Heart right ventricle (tissue), 16 donors: ENCODE measurements at regions not wholly inside any gene's neighbourhood (a gene's known extent, or its start where the extent isn't known, plus 50 kb on each side); places are given as distances from the start of the nearest gene placed in this dataset.

Source experiments
- ATAC-seq, 8 donors: fragments of 200-7000 bp; cut with Tn5 transposase; one replicate each; pipeline ENCODE4 v1.9.1; 2020; ENCODE audit warnings: mild to moderate bottlenecking in 8 of 8, moderate library complexity in 8 of 8, moderate number of reproducible peaks in 1 of 8
- DNase-seq, 2 donors: peaks; one replicate each; pipeline ENCODE4 v3.0.0-alpha.2; 2020
- H3K27ac ChIP-seq, 10 donors: fragments of 200-600 bp; sonication (generic) in 2 of 10; one replicate each; pipeline versions ENCODE4 v1.5.0 to v1.8.0; 2020 to 2022; ENCODE audit warnings: mild to moderate bottlenecking in 3 of 10
- H3K27me3 ChIP-seq, 7 donors: fragments of 200-600 bp; one replicate each; pipeline ENCODE4 v1.8.0; 2021 to 2022; ENCODE audit warnings: mild to moderate bottlenecking in 2 of 7
- H3K36me3 ChIP-seq, 9 donors: fragments of 200-600 bp; sonication (generic) in 1 of 9; one replicate each; pipeline versions ENCODE4 v1.5.0 to v1.8.0; 2020 to 2022; ENCODE audit warnings: mild to moderate bottlenecking in 2 of 9
- H3K4me1 ChIP-seq, 9 donors: fragments of 200-600 bp; sonication (generic) in 1 of 9; one replicate each; pipeline versions ENCODE4 v1.5.0 to v1.8.0; 2020 to 2022; ENCODE audit warnings: mild to moderate bottlenecking in 4 of 9
- H3K4me3 ChIP-seq, 10 donors: fragments of 200-600 bp; sonication (generic) in 2 of 10; one replicate each; pipeline versions ENCODE4 v1.5.0 to v1.8.0; 2020 to 2022; ENCODE audit warnings: mild to moderate bottlenecking in 7 of 10, moderate library complexity in 2 of 10
- H3K9me3 ChIP-seq, 11 donors: fragments of 200-600 bp in 10 of 11; sonication (generic) in 2 of 11; one replicate each; pipeline versions ENCODE4 v1.5.0 to v1.8.0; 2013 to 2022; ENCODE audit warnings: mild to moderate bottlenecking in 2 of 11, control low read depth in 1 of 11, moderate library complexity in 1 of 11
- WGBS, 2 donors: extraction: QIAGEN DNeasy Blood & Tissue Kit; methylation state at CpG; one replicate each; pipeline ENCODE4 v1.1.7; 2013; ENCODE audit warnings: inconsistent platforms in 1 of 2; 5-methylcytosine and 5-hydroxymethylcytosine counted together
- intact Hi-C, 10 donors: fragments of 100-400 bp; cut with DNase I; formaldehyde crosslinking; loops; one replicate each; pipeline versions ENCODE4 v1.11.1 to v1.14.2; 2022
- TF ChIP-seq, protein P1 (sequence below), 9 donors: fragments of 200-600 bp; sonication (generic) in 2 of 9; IDR thresholded peaks; one replicate each; pipeline versions ENCODE4 v1.5.0 to v1.8.0; 2021 to 2022; ENCODE audit warnings: antibody characterized with exemption in 9 of 9, mild to moderate bottlenecking in 5 of 9, moderate library complexity in 1 of 9
- donor health status: Arrhythmogenic right ventricular cardiomyopathy.
- donor health status: ischemic (EF 13 %, LVEDD 7.1; RV severe dilation, severe dysfunction).
- donor health status: healthy with polysubstance abuse.
- donor health status: DM: no; HTN: yes; CAD: no.
- donor health status: DM: no; HTN: no; CAD: no.
- donor health status: ischemic (EF 25% LVEDD 6.9; RV normal size, moderate dysfunction).
- donor health status: ischemic (EF 25% LVEDD 5.7; RV mildly dilated, moderate dysfunction).
- donor health status: healthy.
- donor health status: DM: yes; HTN: yes; CAD: no.
- donor health status: Ischemic cardiomyopathy.
- donor health status: ischemic (EF 35%, LVEDD 5.7; RV mildly dilated, moderate dysfunction).
- donor health status: nonischemic (EF 11% LVEDD 7.7; RV severe dilation, severe dysfunction).
- donor health status: DM: yes; HTN: yes; CAD: no.
- donor health status: PGD.
- donor health status: ischemic (EF 29% LVEDD 5.4; RV normal size, mild dysfunction).
- donor health status: nonischemic (EF 23%, LVEDD 6.1; RV moderate dilation, normal function).

DNA sequence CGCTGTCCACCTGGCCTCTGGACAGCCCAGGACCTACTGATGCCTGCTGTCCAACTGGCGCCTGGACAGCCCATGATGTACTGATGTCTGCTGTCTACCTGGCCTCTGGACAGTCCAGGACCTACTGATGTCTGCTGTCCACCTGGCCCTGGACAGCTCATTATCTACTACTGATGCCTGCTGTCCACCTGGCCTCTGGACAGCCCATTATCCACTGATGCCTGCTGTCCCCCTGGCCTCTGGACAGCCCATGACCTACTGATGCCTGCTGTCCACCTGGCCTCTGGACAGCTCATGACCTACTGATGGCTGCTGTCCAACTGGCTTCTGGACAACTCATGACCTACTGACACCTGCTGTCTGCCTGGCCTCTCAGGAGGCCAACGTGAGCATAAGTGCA, 208.1 kb downstream of the TEX29 start:
- H3K27ac ChIP-seq, result no peak overlapping the region
- H3K36me3 ChIP-seq, result no peaks in the 10 kb centered on the region
- no peak for ATAC-seq
- H3K27me3 ChIP-seq, result peaks cover 0 to 53% (median 42%) of the 10 kb centered on the region in 7 donors
- 97 to 98% methylated on average over 3 of the region's 3 CpGs for WGBS, 2 donors
- TF ChIP-seq, protein P1, sequence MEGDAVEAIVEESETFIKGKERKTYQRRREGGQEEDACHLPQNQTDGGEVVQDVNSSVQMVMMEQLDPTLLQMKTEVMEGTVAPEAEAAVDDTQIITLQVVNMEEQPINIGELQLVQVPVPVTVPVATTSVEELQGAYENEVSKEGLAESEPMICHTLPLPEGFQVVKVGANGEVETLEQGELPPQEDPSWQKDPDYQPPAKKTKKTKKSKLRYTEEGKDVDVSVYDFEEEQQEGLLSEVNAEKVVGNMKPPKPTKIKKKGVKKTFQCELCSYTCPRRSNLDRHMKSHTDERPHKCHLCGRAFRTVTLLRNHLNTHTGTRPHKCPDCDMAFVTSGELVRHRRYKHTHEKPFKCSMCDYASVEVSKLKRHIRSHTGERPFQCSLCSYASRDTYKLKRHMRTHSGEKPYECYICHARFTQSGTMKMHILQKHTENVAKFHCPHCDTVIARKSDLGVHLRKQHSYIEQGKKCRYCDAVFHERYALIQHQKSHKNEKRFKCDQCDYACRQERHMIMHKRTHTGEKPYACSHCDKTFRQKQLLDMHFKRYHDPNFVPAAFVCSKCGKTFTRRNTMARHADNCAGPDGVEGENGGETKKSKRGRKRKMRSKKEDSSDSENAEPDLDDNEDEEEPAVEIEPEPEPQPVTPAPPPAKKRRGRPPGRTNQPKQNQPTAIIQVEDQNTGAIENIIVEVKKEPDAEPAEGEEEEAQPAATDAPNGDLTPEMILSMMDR (IDR thresholded peaks at IDR 0.05), result no peak
- H3K4me1 ChIP-seq, result peaks cover 0 to 12% (median 0%) of the 10 kb centered on the region in 9 donors
- no peak for DNase-seq
- no peaks in the 10 kb centered on the region for H3K9me3 ChIP-seq
- H3K4me3 ChIP-seq, result no peak overlapping the region
- intact Hi-C loops, result no loop called here

DNA sequence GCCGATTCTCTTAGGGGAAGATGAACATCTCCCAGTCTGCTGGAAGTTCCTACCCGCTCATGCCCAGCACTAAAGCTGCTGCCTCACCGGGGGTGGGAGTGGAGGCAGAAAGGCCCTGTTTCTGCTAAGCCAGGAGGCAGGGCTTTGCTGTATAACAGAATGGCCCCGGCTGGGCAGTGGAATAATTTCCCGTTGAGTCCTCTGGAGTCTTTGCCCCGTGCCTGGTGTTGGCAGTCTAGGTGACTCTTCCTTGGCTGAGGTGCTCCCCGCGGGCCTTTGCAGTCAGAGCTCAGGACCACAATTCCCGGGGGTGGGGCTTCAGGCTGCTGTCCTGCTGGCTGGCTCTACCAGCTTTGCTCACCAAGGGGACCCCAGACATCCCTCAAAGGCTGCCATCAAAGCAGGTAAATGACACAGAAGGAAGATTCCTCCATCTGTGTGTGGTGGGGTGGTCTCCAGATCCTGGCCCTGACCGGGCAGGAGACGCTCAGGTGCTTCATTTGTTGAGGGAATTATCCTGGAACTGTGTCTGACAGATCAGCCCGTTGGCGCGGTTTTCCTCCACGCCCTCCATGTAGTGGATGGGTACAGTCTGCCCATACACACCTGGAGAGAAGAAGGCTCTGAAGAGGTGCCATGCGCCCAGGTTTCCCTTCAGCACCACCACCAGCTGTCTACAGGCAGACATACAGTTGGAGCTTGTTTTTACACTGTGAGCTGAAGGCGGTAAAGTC, 209.9 kb downstream of the TEX29 start:
- H3K27me3 ChIP-seq, result peaks cover 0 to 69% (median 60%) of the 10 kb centered on the region in 7 donors
- H3K27ac ChIP-seq, result no peak overlapping the region
- no peaks in the 10 kb centered on the region for H3K9me3 ChIP-seq
- DNase-seq (no peak), ATAC-seq (no peak)
- TF ChIP-seq, protein P1 (IDR thresholded peaks at IDR 0.05), result no peak
- WGBS, 2 donors, result 84 to 86% methylated on average over 17 of the region's 17 CpGs
- H3K4me3 ChIP-seq, result no peak overlapping the region
- H3K4me1 ChIP-seq, result peaks cover 0 to 12% (median 0%) of the 10 kb centered on the region in 9 donors
- H3K36me3 ChIP-seq, result no peaks in the 10 kb centered on the region
- intact Hi-C loops, result loop anchor here in 3 of 10 donors (5.0 to 10.0 kb wide), 2 partner anchors 912 to 914 kb away; no protein-coding TSS in a partner anchor

DNA sequence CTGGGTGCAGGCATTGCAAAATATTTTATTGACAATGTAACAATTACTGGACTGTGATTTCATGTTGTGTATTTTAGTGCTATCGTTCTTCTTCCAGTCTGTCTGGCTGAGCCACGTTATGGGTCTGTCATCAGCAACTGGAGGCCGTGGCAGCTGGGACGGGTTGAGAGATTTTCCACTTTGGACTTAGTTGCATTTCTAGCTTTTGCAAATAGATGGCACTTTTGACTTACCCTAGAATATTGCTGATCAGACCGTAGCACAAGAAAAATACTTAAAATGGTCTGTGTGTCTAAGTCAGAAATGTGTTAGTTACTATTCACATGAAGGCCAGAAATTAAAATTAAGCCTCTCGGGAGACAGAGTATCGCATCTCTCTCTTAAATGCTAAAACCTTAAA, 211.1 kb downstream of the TEX29 start:
- WGBS, 2 donors, result 29 to 34% methylated on average over 7 of the region's 7 CpGs

DNA sequence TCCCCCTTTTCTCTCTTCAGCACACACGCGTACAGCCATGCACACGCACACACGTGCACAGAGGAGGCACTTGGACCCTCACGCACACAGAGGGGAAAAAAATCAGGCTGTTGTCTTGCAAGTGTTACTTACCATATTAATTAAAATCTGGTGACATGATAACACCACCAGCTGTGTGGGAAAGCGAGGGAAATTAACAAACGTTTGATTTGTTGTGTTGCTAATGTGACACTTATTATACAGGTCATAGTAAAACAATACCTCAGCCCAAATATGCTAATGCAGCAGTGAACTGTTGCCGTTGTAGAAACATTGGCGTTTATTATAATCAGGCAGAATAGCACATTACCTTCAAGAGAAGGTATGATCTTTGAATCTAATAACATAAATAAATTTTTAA, 211.7 kb downstream of the TEX29 start:
- TF ChIP-seq, protein P1 (IDR thresholded peaks at IDR 0.05), result no peak
- 39 to 48% methylated on average over 9 of the region's 9 CpGs for WGBS, 2 donors
- no peak for ATAC-seq

More for the DNA sequence above, 211.1 kb downstream of the TEX29 start:
- TF ChIP-seq, protein P1 (IDR thresholded peaks at IDR 0.05), result peak in 6 of 9 donors; percentile 27 to 58 (median 40)
- no peak overlapping the region for H3K4me3 ChIP-seq
- DNase-seq, result no peak
- H3K27ac ChIP-seq, result no peak overlapping the region
- no peaks in the 10 kb centered on the region for H3K36me3 ChIP-seq
- intact Hi-C loops, result loop anchor here in 3 of 10 donors (5.0 to 10.0 kb wide), 2 partner anchors 911 to 913 kb away; no protein-coding TSS in a partner anchor
- peaks cover 0 to 77% (median 72%) of the 10 kb centered on the region in 7 donors for H3K27me3 ChIP-seq
- ATAC-seq, result peak in 2 of 8 donors; percentile 38 to 52
- peaks cover 0 to 12% (median 0%) of the 10 kb centered on the region in 9 donors for H3K4me1 ChIP-seq
- H3K9me3 ChIP-seq, result no peaks in the 10 kb centered on the region

More for the DNA sequence above, 211.7 kb downstream of the TEX29 start:
- Histone ChIP-seq H3K9me3 (no peaks in the 10 kb centered on the region), H3K4me1 (peaks cover 0 to 11% (median 0%) of the 10 kb centered on the region in 9 donors), H3K4me3 (no peak overlapping the region), H3K27me3 (peaks cover 0 to 82% (median 78%) of the 10 kb centered on the region in 7 donors), H3K27ac (no peak overlapping the region), H3K36me3 (no peaks in the 10 kb centered on the region)
- DNase-seq, result no peak
- intact Hi-C loops, result loop anchor here in 3 of 10 donors (5.0 to 10.0 kb wide), 2 partner anchors 910 to 913 kb away; no protein-coding TSS in a partner anchor
